ENCODE measurements at regions not wholly inside any gene's neighbourhood (a gene's known extent, or its start where the extent isn't known, plus 50 kb on each side); places are given as distances from the start of the nearest gene placed in this dataset.
"Not testable (repeated sequence)": the region's sequence is repeated elsewhere in the genome, so short reads cannot be mapped to it uniquely, and the experiment has no call there.

DNA sequence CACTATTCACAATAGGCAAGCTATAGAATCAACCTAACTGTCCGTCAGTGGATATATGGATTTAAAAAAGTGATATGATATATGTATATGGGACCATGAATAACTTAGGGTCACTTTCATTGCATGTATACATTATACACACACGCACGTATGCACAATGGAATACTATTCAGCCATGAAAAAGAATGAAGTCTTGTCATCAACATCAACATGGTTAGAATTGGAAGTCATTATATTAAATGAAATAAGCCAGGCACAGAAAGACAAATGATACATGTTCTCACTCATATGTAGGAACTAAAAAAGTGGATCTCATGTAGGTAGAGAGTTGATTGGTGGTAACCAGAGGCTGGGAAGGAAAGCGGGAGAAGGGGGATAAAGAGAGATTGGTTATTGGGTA is 234.3 kb downstream of the VRK1 start:
- no peak for DNase-seq (ENCODE audit: low read depth)

GRCh38 chr14:97033556-97034081 is 236.4 kb downstream of the VRK1 start:
- DNase-seq (ENCODE audit: low read depth): no peak

- no peak for DNase-seq (ENCODE audit: low read depth)
Measured at GRCh38 chr14:97036086-97036852, 239.1 kb downstream of the VRK1 start.

DNA sequence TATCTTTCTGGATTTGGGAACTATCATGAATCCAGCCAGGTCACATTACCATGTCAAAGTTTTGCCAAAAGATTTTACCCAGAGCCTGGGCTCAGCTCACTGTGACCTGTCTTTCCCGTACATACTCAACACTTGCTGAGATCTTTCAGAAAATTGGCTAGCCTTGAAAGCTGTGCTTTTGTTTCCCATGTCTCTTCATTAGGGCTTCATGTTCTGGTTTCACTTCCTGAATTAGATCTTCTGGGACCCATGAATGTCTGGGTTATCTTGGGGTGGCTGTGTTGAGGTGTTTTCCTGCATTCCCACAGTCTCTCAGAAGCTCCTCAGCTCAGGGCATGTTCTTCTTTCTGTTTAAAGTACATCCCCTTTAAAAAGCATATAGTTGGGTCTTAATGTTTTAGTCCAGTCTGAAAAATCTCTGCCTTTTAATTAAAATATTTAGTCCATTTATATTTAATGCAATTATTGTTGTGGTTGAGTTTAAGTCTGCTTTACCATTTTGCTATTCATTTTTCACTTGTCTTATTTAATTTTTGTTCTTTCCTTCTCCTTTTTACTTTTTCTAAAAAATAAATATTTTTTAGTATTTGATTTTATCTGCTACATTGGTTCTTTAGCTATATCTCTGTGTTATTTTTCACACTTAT is 242.7 kb downstream of the VRK1 start:
- no peak for DNase-seq (ENCODE audit: low read depth)

- no peak for DNase-seq (ENCODE audit: low read depth)
Measured at GRCh38 chr14:97046967-97047366, 249.8 kb downstream of the VRK1 start.

- DNase-seq (ENCODE audit: low read depth): no peak
Measured at GRCh38 chr14:97052001-97052400, 254.8 kb downstream of the VRK1 start.

- DNase-seq (ENCODE audit: low read depth): no peak
Measured at GRCh38 chr14:97053941-97054340, 256.8 kb downstream of the VRK1 start.

- no peak for DNase-seq (ENCODE audit: low read depth)
Measured at GRCh38 chr14:97055355-97055754, 258.2 kb downstream of the VRK1 start.

- DNase-seq (ENCODE audit: low read depth): no peak
Measured at GRCh38 chr14:97056086-97056485, 258.9 kb downstream of the VRK1 start.

DNA sequence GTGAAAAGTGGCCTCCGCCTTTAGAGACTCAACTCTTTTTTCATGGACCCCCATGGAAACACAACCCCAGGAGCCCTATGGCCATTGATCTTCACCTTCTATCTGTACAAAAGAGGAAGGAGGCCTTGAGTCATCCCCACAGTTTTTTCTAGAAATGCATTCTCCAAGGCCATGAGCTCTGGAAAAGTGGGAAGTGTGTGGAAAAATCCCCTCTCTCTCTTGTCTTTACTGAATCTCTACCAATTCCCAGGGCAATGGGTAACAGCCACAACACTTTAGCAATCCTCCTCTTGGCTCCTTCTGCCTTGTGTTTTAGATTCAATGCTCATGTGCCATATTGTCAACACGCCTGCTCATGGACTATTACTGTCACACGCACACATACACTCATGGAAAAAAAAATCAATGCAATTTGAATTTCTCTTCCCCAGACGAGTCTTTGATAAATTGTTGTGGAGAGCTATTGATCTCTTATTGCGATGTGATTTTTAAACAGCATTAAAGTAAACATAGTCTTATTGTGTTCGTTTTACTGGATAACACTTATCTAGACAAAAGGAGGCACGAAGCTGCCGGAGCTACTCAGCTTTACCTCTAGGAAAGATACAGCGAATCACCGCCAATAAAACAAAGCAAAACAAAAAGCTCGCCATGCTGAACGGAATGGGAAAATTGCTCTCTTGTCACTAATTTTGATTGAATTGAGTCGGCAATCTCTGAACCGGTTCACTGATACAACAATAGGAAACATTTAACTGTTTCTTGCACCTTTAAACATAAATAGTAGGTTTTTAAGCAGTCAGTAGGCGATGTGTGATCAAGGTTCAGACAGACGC is 260.3 kb downstream of the VRK1 start:
- no peak for DNase-seq (ENCODE audit: low read depth)

DNA sequence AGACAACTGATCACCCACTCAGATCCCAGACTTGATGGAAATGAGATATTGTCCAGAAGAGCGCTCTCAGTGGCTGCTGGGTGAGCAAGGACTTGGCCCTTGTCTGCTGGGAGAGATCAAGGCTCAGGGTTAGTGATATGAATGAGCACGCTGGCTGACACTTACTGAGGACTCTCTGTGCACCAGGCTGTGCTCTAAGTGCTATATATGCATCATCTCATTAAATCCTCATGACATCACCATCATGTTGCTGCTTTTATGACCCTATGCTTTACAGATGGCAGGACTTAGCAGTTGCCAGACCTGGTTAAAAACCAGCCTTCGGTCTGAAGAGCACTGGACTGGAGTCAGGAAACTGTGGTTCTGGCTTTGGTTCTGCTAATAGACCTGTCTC is 260.9 kb downstream of the VRK1 start:
- DNase-seq (ENCODE audit: low read depth): no peak

- DNase-seq (ENCODE audit: low read depth): no peak
Measured at GRCh38 chr14:97058589-97058988, 261.4 kb downstream of the VRK1 start.

- no peak for DNase-seq (ENCODE audit: low read depth)
Measured at GRCh38 chr14:97061198-97061597, 264.0 kb downstream of the VRK1 start.

DNA sequence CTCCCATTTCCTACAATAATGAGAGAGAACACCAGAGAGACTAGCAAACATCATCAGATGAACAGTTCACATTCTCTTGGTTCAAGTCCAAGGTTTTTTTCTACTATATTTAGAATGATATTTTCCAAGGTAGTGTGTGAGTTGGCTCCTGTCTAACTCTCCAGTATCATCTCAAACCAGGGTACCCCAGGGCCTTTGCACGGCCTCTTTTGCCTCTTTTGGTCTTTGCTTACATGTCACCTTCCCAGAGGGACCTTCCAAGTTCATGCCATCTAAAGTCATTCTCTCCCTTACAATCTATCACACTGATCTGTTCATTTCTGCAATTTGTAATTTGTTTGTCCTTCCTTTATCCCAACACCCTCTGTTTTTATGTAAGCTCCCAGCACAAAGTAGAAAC is 264.5 kb downstream of the VRK1 start:
- DNase-seq (ENCODE audit: low read depth): no peak

DNA sequence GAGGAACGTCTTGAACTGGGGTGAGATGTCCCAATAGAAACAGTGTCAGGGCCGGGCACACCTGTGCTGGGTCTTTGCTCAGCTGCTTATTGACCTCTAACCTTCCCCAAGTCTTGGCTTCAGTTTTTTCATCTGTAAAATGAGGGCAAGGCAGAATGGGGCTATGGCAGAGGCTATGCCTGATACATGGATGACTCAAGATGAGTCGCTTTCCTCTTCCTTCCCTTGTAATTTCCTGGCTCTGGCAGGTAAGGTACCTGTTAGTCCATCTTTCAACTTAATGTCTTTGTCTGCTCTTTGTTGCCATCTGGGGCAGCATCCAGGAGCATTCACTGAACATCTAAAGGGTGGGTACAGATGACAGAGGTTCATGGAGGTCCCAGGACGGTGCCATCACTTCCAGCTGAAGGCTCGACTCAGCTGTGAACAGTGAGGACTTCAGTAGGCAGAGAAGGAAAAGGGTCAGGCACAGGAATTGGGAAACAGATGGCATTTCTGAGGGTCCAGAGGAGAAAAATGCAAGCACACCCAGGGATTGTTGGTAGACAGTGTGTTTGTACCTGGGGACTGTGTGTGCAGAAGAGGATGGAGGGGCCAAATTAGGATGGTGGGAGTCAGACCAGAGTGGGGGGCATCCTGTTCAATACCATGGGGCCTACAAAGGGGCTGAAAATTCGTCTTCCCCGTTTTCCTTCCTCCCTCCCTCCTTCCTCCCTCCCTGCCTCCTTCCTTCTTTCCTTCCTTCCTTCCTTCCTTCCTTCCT is 268.3 kb downstream of the VRK1 start:
- no peak for DNase-seq (ENCODE audit: low read depth)

DNA sequence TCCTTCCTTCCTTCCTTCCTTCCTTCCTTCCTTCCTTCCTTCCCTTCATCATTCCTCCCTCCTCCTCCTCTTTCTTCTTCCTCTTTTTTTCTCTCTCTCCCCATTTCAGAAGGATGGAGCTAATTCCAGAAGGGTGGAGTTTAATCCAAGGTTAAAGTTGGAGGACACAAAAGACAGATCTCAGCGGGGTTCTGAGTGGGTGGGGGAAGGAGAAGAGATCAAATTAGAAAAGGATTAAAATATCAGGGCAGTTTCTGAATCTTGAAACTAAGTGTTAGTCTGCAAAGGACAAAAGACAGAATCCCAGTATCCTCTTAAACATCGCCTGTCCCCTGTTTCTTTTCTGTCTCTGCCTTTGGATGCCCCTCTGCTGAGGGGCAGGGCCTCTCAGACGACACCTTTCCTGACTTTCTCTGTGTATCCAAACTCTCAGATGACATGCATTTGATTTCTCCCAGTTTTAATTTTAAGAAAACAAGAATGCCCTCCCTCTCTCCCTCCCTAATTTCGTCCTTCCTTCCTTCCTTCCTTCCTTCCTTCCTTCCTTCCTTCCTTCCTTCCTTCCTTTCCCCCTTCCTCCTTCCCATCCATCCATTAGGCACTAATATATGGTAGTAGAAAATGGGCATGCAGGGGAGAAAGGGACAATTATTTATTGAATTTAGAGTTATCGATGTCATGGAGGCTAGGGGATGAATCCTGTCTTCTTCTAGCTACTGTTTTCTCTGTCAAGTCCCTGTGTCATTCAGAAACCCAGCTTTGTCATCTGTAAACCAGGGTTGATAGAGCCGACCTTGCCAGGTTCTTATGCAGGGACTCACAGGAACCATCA is 269.1 kb downstream of the VRK1 start:
- DNase-seq (ENCODE audit: low read depth): no peak

GRCh38 chr14:97068293-97068692 is 271.1 kb downstream of the VRK1 start:
- not testable (repeated sequence) for DNase-seq (ENCODE audit: low read depth)

- DNase-seq (ENCODE audit: low read depth): no peak
Measured at GRCh38 chr14:97070259-97070658, 273.1 kb downstream of the VRK1 start.

DNA sequence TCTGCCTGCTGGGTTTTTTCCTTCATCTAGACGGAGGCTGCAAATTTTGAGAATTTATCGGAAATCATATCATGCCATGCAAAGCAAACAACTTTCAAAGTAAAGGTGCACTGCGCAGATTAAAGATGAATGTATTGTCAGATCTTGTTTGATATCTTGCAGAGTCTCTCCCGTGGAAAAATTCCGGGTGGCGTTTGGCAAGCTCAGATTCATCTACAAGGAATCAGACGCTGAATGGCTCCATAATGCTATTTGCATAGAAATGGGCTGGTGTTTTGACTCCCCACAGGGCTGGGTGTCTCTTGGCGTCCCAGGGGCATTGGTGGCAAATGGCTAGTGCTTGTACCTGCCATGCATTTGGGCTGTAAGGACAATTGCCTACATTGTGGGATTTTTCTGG is 274.0 kb downstream of the VRK1 start:
- DNase-seq (ENCODE audit: low read depth): no peak

DNA sequence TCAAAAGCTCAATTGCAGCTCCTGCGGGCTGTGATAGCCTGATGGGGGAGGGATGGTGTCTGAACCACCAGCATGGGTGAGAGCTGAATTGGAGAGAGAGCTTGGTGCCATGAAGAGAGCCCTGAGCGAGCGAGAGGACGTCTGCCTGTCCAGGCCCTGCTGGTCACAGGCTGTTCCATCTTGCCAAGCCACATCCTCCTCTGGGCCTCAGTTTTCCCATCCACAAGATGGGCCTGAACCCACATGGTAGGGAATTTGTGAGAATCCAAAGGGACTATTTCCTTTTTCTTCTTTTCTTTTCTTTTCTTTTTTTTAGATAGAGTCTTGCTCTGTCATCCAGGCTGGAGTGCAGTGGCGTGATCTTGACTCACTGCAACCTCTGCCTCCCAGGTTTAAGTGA is 276.4 kb downstream of the VRK1 start:
- no peak for DNase-seq (ENCODE audit: low read depth)

DNA sequence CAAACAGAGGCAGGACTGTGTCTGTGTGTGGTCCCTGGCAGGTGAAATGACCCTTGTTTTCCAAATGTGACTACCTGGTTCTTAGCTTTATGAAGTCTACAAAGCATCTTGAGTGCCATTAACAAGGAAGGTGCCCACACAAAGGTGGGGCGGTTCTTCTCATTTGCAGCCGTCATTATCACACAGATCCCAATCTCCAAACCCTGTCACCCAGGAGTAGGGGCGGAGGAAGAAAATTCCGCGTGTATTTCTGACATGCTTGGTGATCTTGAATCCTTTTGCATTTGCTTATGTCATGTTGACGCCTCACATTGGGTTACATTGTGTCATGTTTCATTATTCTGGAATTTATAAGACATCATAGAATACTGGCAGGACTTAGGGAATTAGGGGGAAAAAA is 277.3 kb downstream of the VRK1 start:
- DNase-seq (ENCODE audit: low read depth): no peak

All from fibroblast of gingiva (primary cell).